ENCODE measurements at regions not wholly inside any gene's neighbourhood (a gene's known extent, or its start where the extent isn't known, plus 50 kb on each side); places are given as distances from the start of the nearest gene placed in this dataset.

- no peak for TF ChIP-seq TEAD4 (IDR thresholded peaks at IDR 0.05)
- TF ChIP-seq REST (IDR thresholded peaks at IDR 0.05; ENCODE audit: low read depth): no peak
- TF ChIP-seq CEBPB (IDR thresholded peaks at IDR 0.05): no peak
- no peak for TF ChIP-seq MAX (IDR thresholded peaks at IDR 0.05)
- no peak for TF ChIP-seq RAD21 (IDR thresholded peaks at IDR 0.05; ENCODE audit: low read depth)
Measured at GRCh38 chr2:183829931-183830330, 705.7 kb downstream of the NUP35 start.
